HG03066 (cell line): ENCODE measurements at regions not wholly inside any gene's neighbourhood (a gene's known extent, or its start where the extent isn't known, plus 50 kb on each side); places are given as distances from the start of the nearest gene placed in this dataset.

Experiments used
- ATAC-seq: cut with Tn5 transposase; IDR thresholded peaks from one replicate; pipeline ENCODE4 v1.9.1; 2021; ENCODE audit warnings: low read depth; ENCODE audit not compliant: unreplicated experiment

- no peak for ATAC-seq
Observed at GRCh38 chr3:187947927-187948682, 202.8 kb upstream of the BCL6 start.

- no peak for ATAC-seq
Observed at GRCh38 chr3:187949093-187949820, 204.0 kb upstream of the BCL6 start.

DNA sequence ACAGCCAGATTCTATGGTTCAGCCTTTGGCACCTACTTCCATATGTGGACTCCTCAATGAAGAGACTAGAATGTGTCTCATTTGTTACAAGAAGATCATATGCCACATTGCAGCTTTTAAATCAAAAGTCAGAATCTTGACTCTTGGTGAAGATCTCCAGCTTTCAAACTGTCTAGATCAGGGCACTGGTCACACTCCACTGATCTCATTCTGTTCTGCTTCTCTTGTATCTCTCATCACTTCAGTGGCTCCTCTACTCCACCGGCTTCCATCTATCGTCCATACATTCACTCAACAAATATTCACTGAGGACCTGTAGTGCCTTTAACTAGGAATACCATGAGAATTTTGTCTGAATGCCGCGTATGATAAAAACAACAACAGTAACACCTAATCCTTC lies 203.3 kb upstream of the LPP start:
- ATAC-seq = no peak

DNA sequence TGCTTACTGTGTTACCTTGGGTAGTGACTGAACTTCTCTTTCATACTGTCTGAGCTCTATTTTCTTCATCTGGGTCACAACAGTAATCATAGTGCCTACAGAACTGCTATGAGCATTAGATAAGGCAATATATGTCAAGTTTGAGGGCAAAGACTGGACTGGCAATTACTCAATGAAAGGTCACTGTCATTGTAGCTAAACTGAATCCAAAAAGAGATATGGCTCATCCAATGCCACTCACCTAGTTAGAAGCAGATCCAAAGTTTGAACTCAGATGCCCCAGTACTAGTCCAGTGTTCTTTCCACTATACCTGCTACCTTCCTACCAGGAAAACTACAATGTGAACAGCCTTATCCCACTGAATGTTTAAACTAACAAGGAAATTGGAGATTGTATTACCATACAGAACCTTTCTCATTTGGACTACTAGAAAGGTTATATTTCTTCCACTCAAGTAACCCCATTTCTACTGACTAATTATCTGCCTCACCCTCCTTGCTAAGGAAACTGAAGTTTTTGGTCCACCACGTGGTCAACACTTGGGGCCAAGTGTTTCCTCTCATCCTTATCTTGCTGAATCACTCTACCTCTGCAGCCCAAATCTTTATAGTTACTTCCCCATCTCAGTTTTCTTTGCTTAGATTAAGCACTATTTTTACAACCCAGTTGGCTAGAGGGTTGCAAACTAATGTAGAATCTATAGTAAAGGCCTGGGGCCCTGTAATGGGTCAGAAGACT lies 202.3 kb upstream of the LPP start:
- no peak for ATAC-seq

DNA sequence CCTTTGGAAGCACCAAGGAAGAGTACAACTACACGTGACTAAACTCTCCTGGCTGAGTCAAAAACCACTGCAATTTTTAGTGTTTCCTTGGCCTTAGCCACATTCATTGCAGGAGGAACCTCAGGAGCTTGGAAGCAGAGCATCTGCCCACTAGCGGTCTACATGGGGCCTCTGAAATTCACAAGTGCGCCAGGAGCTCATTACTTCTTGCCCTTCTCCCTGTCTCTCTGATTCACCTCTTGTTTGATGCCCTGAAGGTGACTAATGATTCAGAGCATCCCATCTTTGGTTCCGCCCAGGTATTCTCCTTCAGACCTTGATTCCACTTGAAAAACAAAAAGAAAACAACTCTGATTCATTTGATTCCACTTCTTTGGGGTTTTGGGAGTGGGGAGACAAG lies 201.1 kb upstream of the LPP start:
- ATAC-seq = no peak

GRCh38 chr3:187954516-187954872 lies 199.5 kb upstream of the LPP start:
- no peak for ATAC-seq

- no peak for ATAC-seq
Observed at GRCh38 chr3:187954873-187955586, 198.9 kb upstream of the LPP start.

DNA sequence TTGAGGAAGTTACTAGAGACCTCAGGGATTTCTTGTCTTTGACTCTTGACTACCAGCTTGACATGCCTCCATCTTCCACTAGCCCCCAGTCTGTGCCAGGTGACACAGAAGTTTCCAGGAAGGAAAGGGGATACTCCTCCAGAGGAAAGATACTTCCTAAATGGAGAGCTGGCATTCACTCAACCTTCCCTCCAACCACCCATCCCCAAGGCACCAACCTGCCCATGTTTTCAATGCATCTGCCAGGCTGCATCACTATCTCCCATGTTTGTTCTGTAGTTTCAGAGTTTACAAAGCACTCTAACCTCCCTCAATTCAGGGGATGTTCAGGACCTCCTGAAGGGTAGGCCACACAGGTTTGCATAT lies 198.4 kb upstream of the LPP start:
- no peak for ATAC-seq

DNA sequence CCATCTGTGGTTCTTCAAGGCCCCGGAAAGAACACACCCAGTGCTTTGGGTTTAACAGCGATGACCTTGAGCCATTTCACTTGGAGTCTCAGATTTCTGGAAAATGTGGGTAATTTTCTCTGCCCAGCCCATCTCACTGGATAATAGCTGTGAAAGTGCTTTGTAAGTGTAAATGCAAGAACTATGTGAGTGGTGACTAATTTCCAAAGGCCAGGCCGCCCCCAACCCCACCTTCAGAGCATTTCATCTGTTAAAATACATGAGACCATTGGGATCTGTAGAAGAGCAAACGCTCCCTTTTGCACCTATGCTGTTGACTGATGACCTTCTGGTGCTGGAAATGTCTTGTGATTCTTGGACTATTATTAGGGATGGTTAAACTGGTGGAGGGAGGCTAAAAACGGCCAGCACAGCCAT lies 196.8 kb upstream of the LPP start:
- no peak for ATAC-seq

- no peak for ATAC-seq
Observed at GRCh38 chr3:187957582-187957981, 196.4 kb upstream of the LPP start.

DNA sequence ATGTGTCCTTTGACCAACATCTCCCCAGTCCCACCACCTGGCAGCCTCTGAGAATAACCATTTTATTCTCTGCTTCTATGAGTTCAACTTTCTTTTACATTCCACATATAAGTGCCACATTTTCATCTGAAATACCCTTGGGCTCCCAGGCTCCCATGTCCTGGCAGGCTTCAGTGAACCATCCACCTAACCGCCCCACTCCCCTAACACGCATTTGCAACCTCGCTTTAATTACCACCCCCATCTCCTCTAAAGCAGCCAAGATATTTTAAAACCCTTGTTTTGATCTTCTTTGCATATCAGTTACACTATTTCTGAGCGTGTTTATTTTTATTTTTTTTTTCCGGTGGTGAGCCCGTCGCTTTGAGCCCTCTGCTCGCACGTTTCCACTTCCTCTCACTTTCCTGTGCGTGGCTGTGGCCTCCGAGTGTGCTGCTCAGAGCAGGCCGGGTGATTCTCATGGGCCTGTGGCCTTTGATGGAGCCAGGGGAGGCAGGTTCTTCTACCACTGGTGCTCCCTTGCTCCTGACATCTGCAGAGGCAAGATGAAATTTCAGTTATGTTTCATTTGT lies 195.4 kb upstream of the LPP start:
- no peak for ATAC-seq

GRCh38 chr3:187960820-187961219 lies 193.1 kb upstream of the LPP start:
- no peak for ATAC-seq

GRCh38 chr3:187961366-187961765 lies 192.6 kb upstream of the LPP start:
- ATAC-seq = no peak

DNA sequence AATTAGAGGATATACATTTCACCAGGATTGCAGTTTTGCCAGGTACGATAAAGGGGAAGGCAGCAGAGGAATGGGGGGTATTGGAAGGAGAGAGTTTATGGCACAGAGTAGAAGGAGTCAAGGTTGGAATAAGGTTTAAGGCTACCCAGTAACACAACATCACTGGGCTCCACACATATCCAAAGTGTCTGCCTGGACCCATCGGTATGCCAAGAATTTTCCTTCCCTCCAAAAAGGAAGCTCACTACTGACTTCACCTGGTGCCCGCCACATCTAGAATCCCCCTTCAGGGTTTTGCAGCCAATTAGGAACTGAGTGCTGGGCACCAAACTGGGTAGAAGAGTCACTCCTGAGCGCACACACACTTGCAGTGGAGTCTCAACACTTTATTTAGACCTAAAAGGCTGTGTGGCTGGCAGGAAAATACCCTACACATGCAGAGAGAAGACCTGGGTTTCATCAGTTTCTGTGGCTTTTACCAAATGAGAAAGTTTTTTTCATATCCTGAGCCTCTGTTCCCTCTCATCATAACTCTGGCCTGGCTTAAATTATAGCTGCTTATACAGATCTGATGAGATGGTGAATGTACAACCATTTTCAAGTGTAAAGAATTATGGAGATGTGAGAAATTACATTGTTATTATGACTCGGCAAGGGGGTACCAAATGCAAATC lies 190.8 kb upstream of the LPP start:
- ATAC-seq = no peak

GRCh38 chr3:187963677-187964385 lies 190.1 kb upstream of the LPP start:
- no peak for ATAC-seq

GRCh38 chr3:187964760-187965159 lies 189.2 kb upstream of the LPP start:
- no peak for ATAC-seq

DNA sequence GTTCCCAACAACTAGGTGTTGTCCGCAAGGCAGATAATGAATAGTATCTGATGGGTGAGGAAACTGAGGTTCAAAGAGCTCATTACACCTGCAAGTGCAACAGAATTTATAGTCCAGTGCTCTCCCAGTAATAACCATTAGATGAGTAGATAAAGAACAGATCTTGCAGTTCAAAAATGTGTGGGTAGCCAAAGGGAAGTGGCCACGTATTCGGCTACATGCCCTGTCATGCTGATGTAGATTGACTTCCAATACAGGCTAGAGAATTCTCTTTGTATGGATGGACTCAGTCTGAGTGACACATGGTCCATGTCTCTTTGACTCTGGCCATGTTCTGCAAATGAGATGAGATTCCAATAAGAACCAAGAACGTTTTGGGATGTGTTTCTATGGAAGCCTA lies 187.9 kb upstream of the LPP start:
- no peak for ATAC-seq

- ATAC-seq = no peak
Observed at GRCh38 chr3:187966636-187967406, 187.1 kb upstream of the LPP start.

GRCh38 chr3:187967993-187968392 lies 186.0 kb upstream of the LPP start:
- no peak for ATAC-seq
